ENCODE measurements at regions not wholly inside any gene's neighbourhood (a gene's known extent, or its start where the extent isn't known, plus 50 kb on each side); places are given as distances from the start of the nearest gene placed in this dataset.

DNA sequence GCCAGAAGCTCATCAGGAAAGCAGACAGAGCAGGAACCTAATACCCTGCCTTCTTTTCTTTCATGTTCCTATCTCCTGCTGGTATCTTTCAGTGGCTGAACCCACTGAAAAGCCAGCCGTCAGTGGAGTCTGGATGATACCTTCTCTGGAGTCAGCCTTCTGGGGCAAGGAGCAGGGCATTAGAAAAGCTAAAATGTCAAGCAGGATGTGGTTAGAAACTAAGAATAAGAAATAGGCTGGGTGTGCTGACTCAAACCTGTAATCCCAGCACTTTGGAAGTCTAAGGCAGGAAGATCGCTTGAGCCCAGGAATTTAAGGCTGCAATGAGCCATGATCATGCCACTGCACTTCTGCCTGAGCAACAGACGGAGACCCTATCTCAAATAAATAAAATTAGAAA lies 642.0 kb upstream of the FSHR start (continued):
- TF ChIP-seq, protein P1, sequence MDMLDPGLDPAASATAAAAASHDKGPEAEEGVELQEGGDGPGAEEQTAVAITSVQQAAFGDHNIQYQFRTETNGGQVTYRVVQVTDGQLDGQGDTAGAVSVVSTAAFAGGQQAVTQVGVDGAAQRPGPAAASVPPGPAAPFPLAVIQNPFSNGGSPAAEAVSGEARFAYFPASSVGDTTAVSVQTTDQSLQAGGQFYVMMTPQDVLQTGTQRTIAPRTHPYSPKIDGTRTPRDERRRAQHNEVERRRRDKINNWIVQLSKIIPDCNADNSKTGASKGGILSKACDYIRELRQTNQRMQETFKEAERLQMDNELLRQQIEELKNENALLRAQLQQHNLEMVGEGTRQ (IDR thresholded peaks at IDR 0.05; ENCODE audit: borderline replicate concordance, low read depth, low read length) = no peak
- no peak for TF ChIP-seq NRF1 (IDR thresholded peaks at IDR 0.05; ENCODE audit: low read depth, low read length)
- TF ChIP-seq FOXJ3 (CRISPR knock-in tag; IDR thresholded peaks at IDR 0.05) = no peak
- TF ChIP-seq, protein P2, sequence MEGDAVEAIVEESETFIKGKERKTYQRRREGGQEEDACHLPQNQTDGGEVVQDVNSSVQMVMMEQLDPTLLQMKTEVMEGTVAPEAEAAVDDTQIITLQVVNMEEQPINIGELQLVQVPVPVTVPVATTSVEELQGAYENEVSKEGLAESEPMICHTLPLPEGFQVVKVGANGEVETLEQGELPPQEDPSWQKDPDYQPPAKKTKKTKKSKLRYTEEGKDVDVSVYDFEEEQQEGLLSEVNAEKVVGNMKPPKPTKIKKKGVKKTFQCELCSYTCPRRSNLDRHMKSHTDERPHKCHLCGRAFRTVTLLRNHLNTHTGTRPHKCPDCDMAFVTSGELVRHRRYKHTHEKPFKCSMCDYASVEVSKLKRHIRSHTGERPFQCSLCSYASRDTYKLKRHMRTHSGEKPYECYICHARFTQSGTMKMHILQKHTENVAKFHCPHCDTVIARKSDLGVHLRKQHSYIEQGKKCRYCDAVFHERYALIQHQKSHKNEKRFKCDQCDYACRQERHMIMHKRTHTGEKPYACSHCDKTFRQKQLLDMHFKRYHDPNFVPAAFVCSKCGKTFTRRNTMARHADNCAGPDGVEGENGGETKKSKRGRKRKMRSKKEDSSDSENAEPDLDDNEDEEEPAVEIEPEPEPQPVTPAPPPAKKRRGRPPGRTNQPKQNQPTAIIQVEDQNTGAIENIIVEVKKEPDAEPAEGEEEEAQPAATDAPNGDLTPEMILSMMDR (IDR thresholded peaks at IDR 0.05) = no peak
- no peak for TF ChIP-seq GABPA (IDR thresholded peaks at IDR 0.05; ENCODE audit: low read depth)
- TF ChIP-seq, protein P3, sequence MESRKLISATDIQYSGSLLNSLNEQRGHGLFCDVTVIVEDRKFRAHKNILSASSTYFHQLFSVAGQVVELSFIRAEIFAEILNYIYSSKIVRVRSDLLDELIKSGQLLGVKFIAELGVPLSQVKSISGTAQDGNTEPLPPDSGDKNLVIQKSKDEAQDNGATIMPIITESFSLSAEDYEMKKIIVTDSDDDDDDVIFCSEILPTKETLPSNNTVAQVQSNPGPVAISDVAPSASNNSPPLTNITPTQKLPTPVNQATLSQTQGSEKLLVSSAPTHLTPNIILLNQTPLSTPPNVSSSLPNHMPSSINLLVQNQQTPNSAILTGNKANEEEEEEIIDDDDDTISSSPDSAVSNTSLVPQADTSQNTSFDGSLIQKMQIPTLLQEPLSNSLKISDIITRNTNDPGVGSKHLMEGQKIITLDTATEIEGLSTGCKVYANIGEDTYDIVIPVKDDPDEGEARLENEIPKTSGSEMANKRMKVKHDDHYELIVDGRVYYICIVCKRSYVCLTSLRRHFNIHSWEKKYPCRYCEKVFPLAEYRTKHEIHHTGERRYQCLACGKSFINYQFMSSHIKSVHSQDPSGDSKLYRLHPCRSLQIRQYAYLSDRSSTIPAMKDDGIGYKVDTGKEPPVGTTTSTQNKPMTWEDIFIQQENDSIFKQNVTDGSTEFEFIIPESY (IDR thresholded peaks at IDR 0.05; ENCODE audit: borderline replicate concordance, low read depth) = no peak
- no peak for TF ChIP-seq TEAD4 (IDR thresholded peaks at IDR 0.05; ENCODE audit: borderline replicate concordance, insufficient read depth)
- TF ChIP-seq FOXM1 (IDR thresholded peaks at IDR 0.05; ENCODE audit: low read depth) = no peak

DNA sequence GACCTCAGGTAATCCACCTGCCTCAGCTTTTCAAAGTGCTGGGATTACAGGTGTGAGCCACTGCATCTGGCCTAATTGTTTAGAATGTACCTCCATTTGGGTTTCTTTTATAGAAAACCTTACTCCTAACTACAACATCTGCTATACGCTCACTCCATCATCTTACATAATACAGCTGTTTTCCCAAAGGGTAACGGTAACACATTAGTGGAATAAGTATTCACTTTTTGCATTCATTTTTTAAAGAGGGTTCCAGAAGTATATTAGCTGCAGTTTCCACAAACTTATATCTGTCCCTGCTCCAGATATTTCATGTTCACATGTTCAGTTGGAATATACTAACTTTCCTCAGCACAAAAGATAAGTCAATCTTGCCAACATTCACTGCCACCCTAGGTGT lies 640.1 kb upstream of the FSHR start:
- Histone ChIP-seq H3K4me2 (no peak overlapping the region), H3K27ac (ENCODE audit: low read depth in 2 of 2, low read length in 1 of 2) (no peak overlapping the region), H3K4me3 (ENCODE audit: low read depth in 2 of 2, low read length in 1 of 2) (no peak overlapping the region), H2AFZ (ENCODE audit: low read depth) (no peak overlapping the region), H3F3A (replicated peaks; ENCODE audit: insufficient read depth) (no peaks in the 10 kb centered on the region), H3K9me3 (no peaks in the 10 kb centered on the region), H3K4me1 (ENCODE audit: control insufficient read depth in 1 of 2, insufficient read depth in 2 of 2, low read depth in 1 of 2, low read length in 1 of 2) (no peaks in the 10 kb centered on the region), H3K9ac (no peak overlapping the region), H3K27me3 (ENCODE audit: insufficient read depth) (no peaks in the 10 kb centered on the region), H3K79me2 (ENCODE audit: insufficient read depth) (no peaks in the 10 kb centered on the region), H4K20me1 (ENCODE audit: insufficient read depth) (no peaks in the 10 kb centered on the region), H3K9me2 (no peaks in the 10 kb centered on the region), H3K36me3 (replicated peaks in 1 of 2; ENCODE audit: control insufficient read depth in 1 of 2, insufficient read depth in 2 of 2, low read length in 1 of 2) (no peaks in the 10 kb centered on the region)
- DNase-seq = no peak
- WGBS (ENCODE audit: low lambda C conversion rate) = 55% methylated on average over 2 of the region's 2 CpGs
- TF ChIP-seq FOXM1 (IDR thresholded peaks at IDR 0.05; ENCODE audit: low read depth) (no peak), FOSL2 (IDR thresholded peaks at IDR 0.05; ENCODE audit: borderline replicate concordance, low read depth) (no peak), ELF1 (IDR thresholded peaks at IDR 0.05) (no peak), POLR2AphosphoS5 (IDR thresholded peaks at IDR 0.05; ENCODE audit: low read depth, low read length) (no peak), RCOR1 (IDR thresholded peaks at IDR 0.05; ENCODE audit: low read length) (no peak), MXI1 (IDR thresholded peaks at IDR 0.05; ENCODE audit: low read depth, low read length) (no peak), RXRA (IDR thresholded peaks at IDR 0.05; ENCODE audit: borderline replicate concordance, low read depth) (no peak), EZH2phosphoT487 (IDR thresholded peaks at IDR 0.05; ENCODE audit: borderline replicate concordance, low read depth) (no peak), MEF2A (IDR thresholded peaks at IDR 0.05; ENCODE audit: borderline replicate concordance, low read depth) (no peak), CHD2 (IDR thresholded peaks at IDR 0.05; ENCODE audit: low read length, partially characterized antibody) (no peak), TAF1 (IDR thresholded peaks at IDR 0.05; ENCODE audit: borderline replicate concordance, low read depth, low read length) (no peak), EP300 (IDR thresholded peaks at IDR 0.05; ENCODE audit: borderline replicate concordance in 1 of 2, low read depth in 1 of 2, low read length in 1 of 2) (no peak), RAD21 (IDR thresholded peaks at IDR 0.05; ENCODE audit: low read length) (no peak), JUND (IDR thresholded peaks at IDR 0.05) (no peak)
- TF ChIP-seq, protein P4, sequence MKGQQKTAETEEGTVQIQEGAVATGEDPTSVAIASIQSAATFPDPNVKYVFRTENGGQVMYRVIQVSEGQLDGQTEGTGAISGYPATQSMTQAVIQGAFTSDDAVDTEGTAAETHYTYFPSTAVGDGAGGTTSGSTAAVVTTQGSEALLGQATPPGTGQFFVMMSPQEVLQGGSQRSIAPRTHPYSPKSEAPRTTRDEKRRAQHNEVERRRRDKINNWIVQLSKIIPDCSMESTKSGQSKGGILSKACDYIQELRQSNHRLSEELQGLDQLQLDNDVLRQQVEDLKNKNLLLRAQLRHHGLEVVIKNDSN (IDR thresholded peaks at IDR 0.05; ENCODE audit: borderline replicate concordance, low read depth) = no peak
- CTCF ChIA-PET = no interaction called here
- POLR2A ChIA-PET = no interaction called here

Data from SK-N-SH (cell line).